Lung (tissue), 11 donors: ENCODE measurements at regions not wholly inside any gene's neighbourhood (a gene's known extent, or its start where the extent isn't known, plus 50 kb on each side); places are given as distances from the start of the nearest gene placed in this dataset.

ENCODE experiments used
- ATAC-seq: fragments of 200-7000 bp; cut with Tn5 transposase; one replicate; pipeline ENCODE4 v1.9.1; 2020; ENCODE audit warnings: moderate number of reproducible peaks; ENCODE audit not compliant: insufficient read depth, low FRiP score
- DNase-seq, 3 donors: peaks; one replicate each; pipeline ENCODE4 v3.0.0-alpha.2; 2013 to 2017
- H3K27ac ChIP-seq, 2 donors: one replicate each; pipeline ENCODE4 v1.5.1; 2013; ENCODE audit warnings: mild to moderate bottlenecking in 2 of 2, moderate library complexity in 2 of 2, control low read depth in 1 of 2, inconsistent platforms in 1 of 2, low read depth in 1 of 2, low read length in 1 of 2
- H3K27me3 ChIP-seq, 3 donors: one replicate each; pipeline ENCODE4 v1.5.1; 2013; ENCODE audit warnings: low read length in 2 of 3; ENCODE audit not compliant: control insufficient read depth in 3 of 3, insufficient read depth in 3 of 3
- H3K36me3 ChIP-seq, 4 donors: one replicate each; pipeline ENCODE4 v1.5.1; 2013; ENCODE audit warnings: low read length in 4 of 4, mild to moderate bottlenecking in 1 of 4, moderate library complexity in 1 of 4; ENCODE audit not compliant: control insufficient read depth in 4 of 4, insufficient read depth in 4 of 4
- H3K4me1 ChIP-seq, 5 donors: one replicate each; pipeline ENCODE4 v1.5.1; 2013; ENCODE audit warnings: low read length in 5 of 5, mild to moderate bottlenecking in 2 of 5, moderate library complexity in 1 of 5; ENCODE audit not compliant: control insufficient read depth in 5 of 5, insufficient read depth in 5 of 5
- H3K4me3 ChIP-seq: one replicate; pipeline ENCODE4 v1.5.1; 2013; ENCODE audit warnings: mild to moderate bottlenecking, control low read depth, moderate library complexity
- H3K9ac ChIP-seq, 2 donors: one replicate each; pipeline ENCODE4 v1.5.1; 2013; ENCODE audit warnings: low read length in 2 of 2, control low read depth in 1 of 2; ENCODE audit not compliant: insufficient read depth in 1 of 2
- H3K9me3 ChIP-seq, 4 donors: one replicate each; pipeline ENCODE4 v1.5.1; 2013; ENCODE audit warnings: low read length in 3 of 4, mild to moderate bottlenecking in 1 of 4, moderate library complexity in 1 of 4; ENCODE audit not compliant: control insufficient read depth in 4 of 4, insufficient read depth in 3 of 4
- WGBS, 2 donors: extraction: QIAGEN DNeasy Blood & Tissue Kit; methylation state at CpG; one replicate each; pipeline ENCODE4 v1.1.7; 2013; 5-methylcytosine and 5-hydroxymethylcytosine counted together
- TF ChIP-seq, protein P1 (sequence below): IDR thresholded peaks from 2 replicates; pipeline ENCODE4 v1.5.1; 2012; ENCODE audit warnings: mild to moderate bottlenecking; ENCODE audit errors: control extremely low read depth, extremely low read depth
- donor health status: control.
- donor health status: control.
- donor health status: Bipolar disorder and iron deficiency.
- donor health status: healthy.
- donor health status: DM: yes; HTN: yes; CAD: no.

GRCh38 chr17:79440251-79440650, 170.6 kb downstream of the RBFOX3 start:
- TF ChIP-seq, protein P1, sequence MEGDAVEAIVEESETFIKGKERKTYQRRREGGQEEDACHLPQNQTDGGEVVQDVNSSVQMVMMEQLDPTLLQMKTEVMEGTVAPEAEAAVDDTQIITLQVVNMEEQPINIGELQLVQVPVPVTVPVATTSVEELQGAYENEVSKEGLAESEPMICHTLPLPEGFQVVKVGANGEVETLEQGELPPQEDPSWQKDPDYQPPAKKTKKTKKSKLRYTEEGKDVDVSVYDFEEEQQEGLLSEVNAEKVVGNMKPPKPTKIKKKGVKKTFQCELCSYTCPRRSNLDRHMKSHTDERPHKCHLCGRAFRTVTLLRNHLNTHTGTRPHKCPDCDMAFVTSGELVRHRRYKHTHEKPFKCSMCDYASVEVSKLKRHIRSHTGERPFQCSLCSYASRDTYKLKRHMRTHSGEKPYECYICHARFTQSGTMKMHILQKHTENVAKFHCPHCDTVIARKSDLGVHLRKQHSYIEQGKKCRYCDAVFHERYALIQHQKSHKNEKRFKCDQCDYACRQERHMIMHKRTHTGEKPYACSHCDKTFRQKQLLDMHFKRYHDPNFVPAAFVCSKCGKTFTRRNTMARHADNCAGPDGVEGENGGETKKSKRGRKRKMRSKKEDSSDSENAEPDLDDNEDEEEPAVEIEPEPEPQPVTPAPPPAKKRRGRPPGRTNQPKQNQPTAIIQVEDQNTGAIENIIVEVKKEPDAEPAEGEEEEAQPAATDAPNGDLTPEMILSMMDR: no peak
- Histone ChIP-seq H3K27ac (no peak overlapping the region), H3K4me1 (no peaks in the 10 kb centered on the region), H3K9me3 (peaks cover 0 to 2% (median 0%) of the 10 kb centered on the region in 4 donors), H3K9ac (no peak overlapping the region), H3K4me3 (no peak overlapping the region), H3K36me3 (no peaks in the 10 kb centered on the region), H3K27me3 (peaks cover 3 to 15% (median 5%) of the 10 kb centered on the region in 3 donors)
- no peak for ATAC-seq
- 84 to 85% methylated on average over 14 of the region's 14 CpGs for WGBS, 2 donors
- DNase-seq: no peak

- 91 to 95% methylated on average over 6 of the region's 6 CpGs for WGBS, 2 donors
- H3K9ac ChIP-seq: no peak overlapping the region
- TF ChIP-seq, protein P1: no peak
- H3K36me3 ChIP-seq: no peaks in the 10 kb centered on the region
- H3K9me3 ChIP-seq: peaks cover 0 to 2% (median 0%) of the 10 kb centered on the region in 4 donors
- no peak overlapping the region for H3K4me3 ChIP-seq
- no peak for DNase-seq
- no peak for ATAC-seq
- H3K4me1 ChIP-seq: no peaks in the 10 kb centered on the region
- H3K27ac ChIP-seq: no peak overlapping the region
- H3K27me3 ChIP-seq: peaks cover 3 to 15% (median 5%) of the 10 kb centered on the region in 3 donors
These were observed 171.4 kb downstream of the RBFOX3 start for GRCh38 chr17:79439493-79439892.

DNA sequence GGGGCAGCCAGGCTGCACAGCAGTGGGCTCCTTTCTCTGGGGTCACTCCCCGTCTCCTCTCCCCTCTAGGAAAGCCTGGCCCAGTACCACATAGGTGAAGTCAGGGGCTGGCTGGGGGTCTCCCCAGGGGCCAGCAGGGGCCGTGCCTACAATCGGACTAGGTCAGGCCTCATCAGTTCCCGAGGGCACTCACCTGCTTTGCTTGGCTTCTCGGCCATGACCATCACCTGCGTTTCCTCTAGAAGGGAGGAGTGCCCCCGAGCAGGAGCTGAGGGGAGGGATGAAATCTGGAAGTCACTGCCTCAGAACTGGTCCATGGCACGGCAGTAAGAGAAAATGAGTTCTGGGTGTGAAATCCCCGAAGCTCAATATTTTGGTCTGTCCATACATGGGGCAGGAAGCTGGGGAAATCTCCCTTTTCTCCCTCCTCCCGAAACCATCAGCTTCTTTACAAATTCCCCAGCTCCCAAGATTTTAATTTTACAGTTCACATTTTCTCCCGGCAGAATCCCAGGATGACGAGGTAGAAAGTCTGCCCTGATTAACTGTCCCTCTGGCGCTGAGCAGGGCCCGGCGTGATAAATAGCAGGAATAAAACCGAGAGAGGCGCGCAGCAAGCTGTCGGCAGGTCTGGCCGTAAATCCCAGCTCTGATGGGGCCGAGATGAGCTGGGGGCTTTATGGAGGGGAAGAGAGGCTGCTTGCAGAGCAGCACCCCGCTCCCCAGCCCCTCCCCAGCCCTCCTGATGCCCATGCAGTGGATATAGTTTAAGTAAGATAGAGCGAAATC, 172.1 kb downstream of the RBFOX3 start:
- peaks cover 3 to 15% (median 5%) of the 10 kb centered on the region in 3 donors for H3K27me3 ChIP-seq
- no peak overlapping the region for H3K27ac ChIP-seq
- DNase-seq (no peak), ATAC-seq (no peak)
- H3K9me3 ChIP-seq: peaks cover 0 to 4% (median 0%) of the 10 kb centered on the region in 4 donors
- no peaks in the 10 kb centered on the region for H3K36me3 ChIP-seq
- H3K4me3 ChIP-seq: no peak overlapping the region
- 68 to 69% methylated on average over 23 of the region's 23 CpGs for WGBS, 2 donors
- TF ChIP-seq, protein P1: no peak
- no peaks in the 10 kb centered on the region for H3K4me1 ChIP-seq
- no peak overlapping the region for H3K9ac ChIP-seq
